Fibroblast of lung (primary cell): ENCODE measurements at regions not wholly inside any gene's neighbourhood (a gene's known extent, or its start where the extent isn't known, plus 50 kb on each side); places are given as distances from the start of the nearest gene placed in this dataset.

ENCODE experiments used
- DNase-seq, 2 donors: peaks; one replicate each; pipeline versions ENCODE4 v3.0.0 to v3.0.0-alpha.2; 2010; ENCODE audit warnings: low read depth in 2 of 2
- H2AFZ ChIP-seq: 2 replicates; pipeline ENCODE4 v1.5.1; 2012; ENCODE audit warnings: low read length, control low read depth, inconsistent platforms
- H3K27ac ChIP-seq: 2 replicates; pipeline ENCODE4 v1.5.1; 2011; ENCODE audit warnings: low read length, control low read depth; ENCODE audit not compliant: insufficient read depth
- H3K27me3 ChIP-seq: 2 replicates; pipeline ENCODE4 v1.5.1; 2011; ENCODE audit warnings: mild to moderate bottlenecking, low read length; ENCODE audit not compliant: control insufficient read depth, insufficient read depth
- H3K36me3 ChIP-seq: 2 replicates; pipeline ENCODE4 v1.5.1; 2011; ENCODE audit warnings: low read length; ENCODE audit not compliant: control insufficient read depth, insufficient read depth
- H3K4me1 ChIP-seq: 2 replicates; pipeline ENCODE4 v1.5.1; 2011; ENCODE audit warnings: low read length; ENCODE audit not compliant: control insufficient read depth, insufficient read depth; ENCODE audit errors: extremely low read depth
- H3K4me2 ChIP-seq: 2 replicates; pipeline ENCODE4 v1.5.1; 2011; ENCODE audit warnings: low read length, control low read depth; ENCODE audit not compliant: insufficient read depth; ENCODE audit errors: extremely low read depth
- H3K4me3 ChIP-seq, 4 experiments: fragments of 200-600 bp in 1 of 4; sonication (generic) in 1 of 4; replicated peaks in 1 of 4; 2 replicates each; pipeline ENCODE4 v1.5.1; 2011 to 2016; ENCODE audit warnings: low read length in 4 of 4, low read depth in 3 of 4, mild to moderate bottlenecking in 3 of 4, control low read depth in 2 of 4, inconsistent platforms in 1 of 4, mixed read lengths in 1 of 4; ENCODE audit not compliant: insufficient read depth in 1 of 4; ENCODE audit errors: control extremely low read depth in 1 of 4
- H3K79me2 ChIP-seq: 2 replicates; pipeline ENCODE4 v1.5.1; 2012; ENCODE audit warnings: mild to moderate bottlenecking, low read length, inconsistent platforms; ENCODE audit not compliant: control insufficient read depth, insufficient read depth
- H3K9ac ChIP-seq: 2 replicates; pipeline ENCODE4 v1.5.1; 2011; ENCODE audit warnings: mild to moderate bottlenecking, low read length, control low read depth; ENCODE audit not compliant: insufficient read depth
- H3K9me3 ChIP-seq: 2 replicates; pipeline ENCODE4 v1.5.1; 2012; ENCODE audit warnings: low read depth, low read length; ENCODE audit not compliant: control insufficient read depth, insufficient read depth
- H4K20me1 ChIP-seq: 2 replicates; pipeline ENCODE4 v1.5.1; 2011; ENCODE audit warnings: low read length; ENCODE audit not compliant: control insufficient read depth, insufficient read depth; ENCODE audit errors: extremely low read depth
- EZH2 ChIP-seq: IDR thresholded peaks from 2 replicates; pipeline ENCODE4 v1.5.1; 2012; ENCODE audit warnings: low read length, control low read depth, mild to moderate bottlenecking; ENCODE audit errors: missing control alignments
- TF ChIP-seq, protein P1 (sequence below), 2 donors: IDR thresholded peaks in 1 of 2; conservative IDR thresholded peaks in 1 of 2; 1 replicate in 1 of 2; 2 replicates in 1 of 2; pipeline ENCODE4 v1.5.1; 2011 to 2012; ENCODE audit warnings: low read length in 2 of 2, control low read depth in 1 of 2, inconsistent platforms in 1 of 2, low read depth in 1 of 2, mild to moderate bottlenecking in 1 of 2

DNA sequence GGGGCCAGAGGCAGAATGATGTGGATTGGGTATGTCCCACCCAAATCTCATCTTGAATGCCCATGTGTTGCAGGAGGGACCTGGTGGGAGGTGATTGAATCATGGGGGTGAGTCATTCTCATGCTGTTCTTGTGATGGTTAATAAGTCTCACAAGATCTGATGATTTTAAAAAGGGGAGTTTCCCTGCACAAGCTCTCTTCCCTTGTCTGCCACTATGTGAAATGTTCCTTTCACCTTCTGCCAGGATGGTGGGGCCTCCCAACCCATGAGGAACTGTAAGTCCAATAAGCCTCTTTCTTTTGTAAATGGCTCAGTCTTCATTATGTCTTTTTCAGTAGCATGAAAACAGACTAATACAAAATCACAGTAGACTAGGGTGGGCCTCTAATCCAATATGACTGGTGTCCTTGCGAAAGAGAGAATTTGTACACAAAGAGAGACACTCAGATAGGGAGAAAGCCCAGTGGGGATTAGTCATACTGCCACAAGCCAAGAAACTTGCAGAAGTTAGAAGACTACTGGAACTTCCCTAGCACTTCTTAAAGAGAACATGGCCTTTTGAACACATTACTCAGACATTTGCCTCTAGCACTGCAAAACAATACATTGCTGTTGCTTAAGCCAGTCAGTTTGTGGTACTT, 68.4 kb downstream of the ANXA1 start:
- H3K27ac ChIP-seq = no peak overlapping the region
- H3K9ac ChIP-seq = no peak overlapping the region
- DNase-seq = peak; percentile 50 to 83

DNA sequence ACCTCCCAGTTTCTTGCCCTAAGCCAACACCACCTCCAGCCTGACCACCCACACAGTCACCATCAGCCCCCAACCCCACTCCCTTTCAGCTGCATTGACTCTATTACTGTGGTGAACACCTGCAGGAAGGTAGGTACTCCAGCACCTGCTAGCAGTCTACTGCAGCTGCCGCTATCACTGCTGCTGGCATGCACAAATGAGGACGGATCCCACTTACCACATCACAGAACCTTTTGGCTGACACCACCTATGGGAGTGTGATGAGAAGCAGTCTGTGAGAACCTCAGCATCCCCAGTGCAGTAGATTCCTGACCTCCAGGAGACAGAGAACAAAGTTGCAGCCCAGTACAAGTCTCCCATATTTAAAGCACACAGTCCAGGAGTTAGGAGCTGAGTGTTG, 71.9 kb downstream of the ANXA1 start:
- TF ChIP-seq, protein P1, sequence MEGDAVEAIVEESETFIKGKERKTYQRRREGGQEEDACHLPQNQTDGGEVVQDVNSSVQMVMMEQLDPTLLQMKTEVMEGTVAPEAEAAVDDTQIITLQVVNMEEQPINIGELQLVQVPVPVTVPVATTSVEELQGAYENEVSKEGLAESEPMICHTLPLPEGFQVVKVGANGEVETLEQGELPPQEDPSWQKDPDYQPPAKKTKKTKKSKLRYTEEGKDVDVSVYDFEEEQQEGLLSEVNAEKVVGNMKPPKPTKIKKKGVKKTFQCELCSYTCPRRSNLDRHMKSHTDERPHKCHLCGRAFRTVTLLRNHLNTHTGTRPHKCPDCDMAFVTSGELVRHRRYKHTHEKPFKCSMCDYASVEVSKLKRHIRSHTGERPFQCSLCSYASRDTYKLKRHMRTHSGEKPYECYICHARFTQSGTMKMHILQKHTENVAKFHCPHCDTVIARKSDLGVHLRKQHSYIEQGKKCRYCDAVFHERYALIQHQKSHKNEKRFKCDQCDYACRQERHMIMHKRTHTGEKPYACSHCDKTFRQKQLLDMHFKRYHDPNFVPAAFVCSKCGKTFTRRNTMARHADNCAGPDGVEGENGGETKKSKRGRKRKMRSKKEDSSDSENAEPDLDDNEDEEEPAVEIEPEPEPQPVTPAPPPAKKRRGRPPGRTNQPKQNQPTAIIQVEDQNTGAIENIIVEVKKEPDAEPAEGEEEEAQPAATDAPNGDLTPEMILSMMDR (conservative IDR thresholded peaks at IDR 0.05 in 1 of 2, IDR thresholded peaks at IDR 0.05 in 1 of 2; ENCODE audit: low read depth in 1 of 2, low read length in 2 of 2) = no peak
- no peak for TF ChIP-seq EZH2
- Histone ChIP-seq H3K4me2 (no peak overlapping the region), H3K36me3 (no peaks in the 10 kb centered on the region)

More for the DNA sequence above, 68.4 kb downstream of the ANXA1 start:
- no peaks in the 10 kb centered on the region for H3K27me3 ChIP-seq
- no peaks in the 10 kb centered on the region for H3K9me3 ChIP-seq
- H3K79me2 ChIP-seq = no peaks in the 10 kb centered on the region
- H3K36me3 ChIP-seq = no peaks in the 10 kb centered on the region
- H4K20me1 ChIP-seq = no peaks in the 10 kb centered on the region
- no peak overlapping the region for H3K4me2 ChIP-seq
- no peak overlapping the region for H2AFZ ChIP-seq
- H3K4me3 ChIP-seq = no peak overlapping the region
- H3K4me1 ChIP-seq = no peaks in the 10 kb centered on the region
- TF ChIP-seq, protein P1 (conservative IDR thresholded peaks at IDR 0.05 in 1 of 2, IDR thresholded peaks at IDR 0.05 in 1 of 2; ENCODE audit: low read depth in 1 of 2, low read length in 2 of 2) = no peak
- TF ChIP-seq EZH2 = no peak

DNA sequence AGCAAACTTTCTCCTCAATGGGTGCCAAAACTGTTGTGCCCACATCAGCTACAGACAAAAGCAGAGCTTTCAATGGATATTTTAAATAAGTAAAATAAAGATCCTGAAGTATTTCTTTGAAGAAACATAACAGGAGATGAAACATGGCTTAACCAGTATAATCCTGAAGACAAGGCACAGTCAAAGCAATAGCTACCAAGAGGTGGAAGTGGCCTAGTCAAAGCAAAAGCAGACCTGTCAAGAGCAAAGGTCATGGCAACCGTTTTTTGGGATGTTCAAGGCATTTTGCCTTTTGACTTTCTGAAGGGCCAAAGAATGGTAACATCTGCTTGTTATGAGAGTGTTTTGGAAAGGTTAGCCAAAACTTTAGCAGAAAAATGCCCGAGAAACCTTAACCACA, 77.9 kb downstream of the ANXA1 start:
- Histone ChIP-seq H2AFZ (no peak overlapping the region), H3K4me3 (no peak overlapping the region), H4K20me1 (no peaks in the 10 kb centered on the region), H3K9me3 (no peaks in the 10 kb centered on the region), H3K9ac (no peak overlapping the region), H3K36me3 (no peaks in the 10 kb centered on the region), H3K4me1 (no peaks in the 10 kb centered on the region), H3K79me2 (no peaks in the 10 kb centered on the region), H3K27ac (no peak overlapping the region), H3K27me3 (no peaks in the 10 kb centered on the region), H3K4me2 (no peak overlapping the region)
- DNase-seq = no peak
- TF ChIP-seq, protein P1 (conservative IDR thresholded peaks at IDR 0.05 in 1 of 2, IDR thresholded peaks at IDR 0.05 in 1 of 2; ENCODE audit: low read depth in 1 of 2, low read length in 2 of 2) = no peak
- TF ChIP-seq EZH2 = no peak

More for the DNA sequence above, 71.9 kb downstream of the ANXA1 start:
- H3K27ac ChIP-seq = no peak overlapping the region
- no peaks in the 10 kb centered on the region for H3K4me1 ChIP-seq
- H2AFZ ChIP-seq = no peak overlapping the region
- no peak overlapping the region for H3K9ac ChIP-seq
- DNase-seq = no peak
- no peak overlapping the region for H3K4me3 ChIP-seq
- no peaks in the 10 kb centered on the region for H3K79me2 ChIP-seq
- H3K27me3 ChIP-seq = no peaks in the 10 kb centered on the region
- no peaks in the 10 kb centered on the region for H4K20me1 ChIP-seq
- H3K9me3 ChIP-seq = no peaks in the 10 kb centered on the region
